ENCODE measurements at regions not wholly inside any gene's neighbourhood (a gene's known extent, or its start where the extent isn't known, plus 50 kb on each side); places are given as distances from the start of the nearest gene placed in this dataset.

GRCh38 chr5:17838469-17838868, 204.2 kb downstream of the TAF11L14 start:
- Histone ChIP-seq H2BK5ac (ENCODE audit: low read depth, low read length, poor library complexity, severe bottlenecking) (no peak overlapping the region), H2BK15ac (ENCODE audit: low read depth, low read length) (no peak overlapping the region), H2AK5ac (ENCODE audit: low read depth, low read length) (no peak overlapping the region), H3K18ac (ENCODE audit: low read depth, low read length) (no peak overlapping the region; the same call in 1 of the 2 replicates), H3K9me3 (ENCODE audit: control insufficient read depth, insufficient read depth, low read length) (no peaks in the 10 kb centered on the region), H3K4me3 (ENCODE audit: insufficient read depth, low read depth, low read length) (no peak overlapping the region), H2BK120ac (ENCODE audit: low read depth, low read length) (no peak overlapping the region), H4K8ac (ENCODE audit: low read depth in 2 of 2, low read length in 2 of 2) (no peak overlapping the region), H4K91ac (ENCODE audit: insufficient read depth, low read depth, low read length) (no peak overlapping the region), H4K5ac (ENCODE audit: low read depth, low read length) (no peak overlapping the region), H3K79me1 (ENCODE audit: low read depth in 1 of 2, low read length in 2 of 2) (no peaks in the 10 kb centered on the region), H3K4ac (ENCODE audit: low read depth, low read length) (no peak overlapping the region), H3K4me2 (ENCODE audit: low read depth, low read length) (no peak overlapping the region), H2AK9ac (replicated peaks; ENCODE audit: low read depth, low read length, poor library complexity) (no peak overlapping the region), H3K9ac (ENCODE audit: low read depth, low read length) (no peak overlapping the region), H3K36me3 (ENCODE audit: control insufficient read depth, insufficient read depth, low read length) (no peaks in the 10 kb centered on the region), H3K9me1 (ENCODE audit: insufficient read depth, low read length) (no peaks in the 10 kb centered on the region), H3K23ac (ENCODE audit: low read depth, low read length) (no peak overlapping the region), H3K27me3 (ENCODE audit: control insufficient read depth, insufficient read depth, low read length) (no peaks in the 10 kb centered on the region), H3K14ac (replicated peaks; ENCODE audit: low read depth, low read length) (no peak overlapping the region), H3K4me1 (ENCODE audit: control insufficient read depth, insufficient read depth, low read length) (no peaks in the 10 kb centered on the region), H4K20me1 (ENCODE audit: insufficient read depth, low read length) (no peaks in the 10 kb centered on the region), H2AFZ (replicated peaks; ENCODE audit: low read length, poor library complexity) (no peak overlapping the region), H3K27ac (ENCODE audit: insufficient read depth, low read length) (no peak overlapping the region), H2BK20ac (ENCODE audit: low read depth, low read length) (no peak overlapping the region), H3K56ac (ENCODE audit: extremely low read depth, insufficient read depth, low read length) (no peak overlapping the region)
- intact Hi-C loops (cut with micrococcal nuclease) (no loop called here), in situ Hi-C loops (cut with MboI; ENCODE audit: low sequenced_read_pairs) (no loop called here), dilution Hi-C loops (cut with HindIII; ENCODE audit: low sequenced_read_pairs, unreplicated experiment) (no loop called here)
- ChIA-PET CTCF (interaction anchor here (0.6 kb wide), 1 partner anchor 86 kb away, joined by 3 read pairs; no protein-coding TSS in a partner anchor), POLR2A (ENCODE audit: unreplicated experiment) (no interaction called here)
- WGBS, 2 experiments (ENCODE audit: extremely low coverage in 2 of 2, insufficient read length in 1 of 2): no CpG with 5 or more reads among the region's 3 CpGs
- DNase-seq (no peak), ATAC-seq (ENCODE audit: low read depth) (no peak)
- TF ChIP-seq CEBPB (IDR thresholded peaks at IDR 0.05; ENCODE audit: low read depth, low read length) (no peak), MXI1 (IDR thresholded peaks at IDR 0.05; ENCODE audit: borderline replicate concordance, low read depth, low read length) (no peak), RAD21 (IDR thresholded peaks at IDR 0.05; ENCODE audit: low read length) (no peak), MAFK (IDR thresholded peaks at IDR 0.05; ENCODE audit: low read depth, low read length) (no peak), SMC3 (IDR thresholded peaks at IDR 0.05; ENCODE audit: low read depth, low read length) (no peak), FOS (IDR thresholded peaks at IDR 0.05; ENCODE audit: low read depth, low read length) (no peak), BHLHE40 (IDR thresholded peaks at IDR 0.05; ENCODE audit: low read depth, low read length) (no peak), CTCF (conservative IDR thresholded peaks at IDR 0.05; ENCODE audit: low read depth, low read length) (no peak), RCOR1 (IDR thresholded peaks at IDR 0.05; ENCODE audit: insufficient replicate concordance, low read length) (no peak), CHD1 (IDR thresholded peaks at IDR 0.05; ENCODE audit: low read depth, low read length) (no peak), ELK1 (IDR thresholded peaks at IDR 0.05; ENCODE audit: borderline replicate concordance, low read depth, low read length) (no peak), USF2 (IDR thresholded peaks at IDR 0.05; ENCODE audit: low read depth, low read length) (no peak), NFE2L2 (IDR thresholded peaks at IDR 0.05; ENCODE audit: low read depth, low read length) (no peak), RFX5 (IDR thresholded peaks at IDR 0.05; ENCODE audit: low read depth, low read length) (no peak), MAZ (IDR thresholded peaks at IDR 0.05; ENCODE audit: borderline replicate concordance, low read depth, low read length) (no peak), POLR2A (IDR thresholded peaks at IDR 0.05; ENCODE audit: low read depth, low read length) (no peak)
- BruUV-seq (replicated peaks): no TSS peak

Data from IMR-90 (cell line).